Fibroblast of lung (primary cell): ENCODE measurements at regions not wholly inside any gene's neighbourhood (a gene's known extent, or its start where the extent isn't known, plus 50 kb on each side); places are given as distances from the start of the nearest gene placed in this dataset.
"Not testable (repeated sequence)": the region's sequence is repeated elsewhere in the genome, so short reads cannot be mapped to it uniquely, and the experiment has no call there.

Experiments used
- DNase-seq, 2 donors: peaks; one replicate each; pipeline versions ENCODE4 v3.0.0 to v3.0.0-alpha.2; 2010; ENCODE audit warnings: low read depth in 2 of 2
- H2AFZ ChIP-seq: 2 replicates; pipeline ENCODE4 v1.5.1; 2012; ENCODE audit warnings: low read length, control low read depth, inconsistent platforms
- H3K27ac ChIP-seq: 2 replicates; pipeline ENCODE4 v1.5.1; 2011; ENCODE audit warnings: low read length, control low read depth; ENCODE audit not compliant: insufficient read depth
- H3K27me3 ChIP-seq: 2 replicates; pipeline ENCODE4 v1.5.1; 2011; ENCODE audit warnings: mild to moderate bottlenecking, low read length; ENCODE audit not compliant: control insufficient read depth, insufficient read depth
- H3K36me3 ChIP-seq: 2 replicates; pipeline ENCODE4 v1.5.1; 2011; ENCODE audit warnings: low read length; ENCODE audit not compliant: control insufficient read depth, insufficient read depth
- H3K4me1 ChIP-seq: 2 replicates; pipeline ENCODE4 v1.5.1; 2011; ENCODE audit warnings: low read length; ENCODE audit not compliant: control insufficient read depth, insufficient read depth; ENCODE audit errors: extremely low read depth
- H3K4me2 ChIP-seq: 2 replicates; pipeline ENCODE4 v1.5.1; 2011; ENCODE audit warnings: low read length, control low read depth; ENCODE audit not compliant: insufficient read depth; ENCODE audit errors: extremely low read depth
- H3K4me3 ChIP-seq, 4 experiments: fragments of 200-600 bp in 1 of 4; sonication (generic) in 1 of 4; replicated peaks in 1 of 4; 2 replicates each; pipeline ENCODE4 v1.5.1; 2011 to 2016; ENCODE audit warnings: low read length in 4 of 4, low read depth in 3 of 4, mild to moderate bottlenecking in 3 of 4, control low read depth in 2 of 4, inconsistent platforms in 1 of 4, mixed read lengths in 1 of 4; ENCODE audit not compliant: insufficient read depth in 1 of 4; ENCODE audit errors: control extremely low read depth in 1 of 4
- H3K79me2 ChIP-seq: 2 replicates; pipeline ENCODE4 v1.5.1; 2012; ENCODE audit warnings: mild to moderate bottlenecking, low read length, inconsistent platforms; ENCODE audit not compliant: control insufficient read depth, insufficient read depth
- H3K9ac ChIP-seq: 2 replicates; pipeline ENCODE4 v1.5.1; 2011; ENCODE audit warnings: mild to moderate bottlenecking, low read length, control low read depth; ENCODE audit not compliant: insufficient read depth
- H3K9me3 ChIP-seq: 2 replicates; pipeline ENCODE4 v1.5.1; 2012; ENCODE audit warnings: low read depth, low read length; ENCODE audit not compliant: control insufficient read depth, insufficient read depth
- H4K20me1 ChIP-seq: 2 replicates; pipeline ENCODE4 v1.5.1; 2011; ENCODE audit warnings: low read length; ENCODE audit not compliant: control insufficient read depth, insufficient read depth; ENCODE audit errors: extremely low read depth
- EZH2 ChIP-seq: IDR thresholded peaks from 2 replicates; pipeline ENCODE4 v1.5.1; 2012; ENCODE audit warnings: low read length, control low read depth, mild to moderate bottlenecking; ENCODE audit errors: missing control alignments
- TF ChIP-seq, protein P1 (sequence below), 2 donors: IDR thresholded peaks in 1 of 2; conservative IDR thresholded peaks in 1 of 2; 1 replicate in 1 of 2; 2 replicates in 1 of 2; pipeline ENCODE4 v1.5.1; 2011 to 2012; ENCODE audit warnings: low read length in 2 of 2, control low read depth in 1 of 2, inconsistent platforms in 1 of 2, low read depth in 1 of 2, mild to moderate bottlenecking in 1 of 2

DNA sequence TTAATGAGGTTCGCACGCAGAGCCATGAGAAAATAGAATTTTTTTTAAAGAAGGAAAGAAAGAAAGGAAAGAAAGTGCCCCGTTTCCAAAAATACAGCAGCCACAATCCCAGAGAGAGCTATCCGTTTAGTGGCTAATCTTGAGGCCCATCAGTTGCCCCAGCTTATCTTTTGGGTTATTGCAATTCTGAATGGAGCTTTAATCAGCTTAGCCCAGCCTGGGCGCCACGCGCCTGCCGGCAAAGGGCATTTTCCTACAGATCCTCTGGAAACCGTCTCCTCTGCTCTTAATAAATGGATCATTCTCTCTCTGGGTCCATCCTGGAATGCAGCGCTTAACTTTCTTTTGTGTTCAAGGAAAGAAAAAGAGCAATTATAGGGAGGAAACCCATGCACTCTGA, 413.3 kb downstream of the MAFB start:
- TF ChIP-seq, protein P1, sequence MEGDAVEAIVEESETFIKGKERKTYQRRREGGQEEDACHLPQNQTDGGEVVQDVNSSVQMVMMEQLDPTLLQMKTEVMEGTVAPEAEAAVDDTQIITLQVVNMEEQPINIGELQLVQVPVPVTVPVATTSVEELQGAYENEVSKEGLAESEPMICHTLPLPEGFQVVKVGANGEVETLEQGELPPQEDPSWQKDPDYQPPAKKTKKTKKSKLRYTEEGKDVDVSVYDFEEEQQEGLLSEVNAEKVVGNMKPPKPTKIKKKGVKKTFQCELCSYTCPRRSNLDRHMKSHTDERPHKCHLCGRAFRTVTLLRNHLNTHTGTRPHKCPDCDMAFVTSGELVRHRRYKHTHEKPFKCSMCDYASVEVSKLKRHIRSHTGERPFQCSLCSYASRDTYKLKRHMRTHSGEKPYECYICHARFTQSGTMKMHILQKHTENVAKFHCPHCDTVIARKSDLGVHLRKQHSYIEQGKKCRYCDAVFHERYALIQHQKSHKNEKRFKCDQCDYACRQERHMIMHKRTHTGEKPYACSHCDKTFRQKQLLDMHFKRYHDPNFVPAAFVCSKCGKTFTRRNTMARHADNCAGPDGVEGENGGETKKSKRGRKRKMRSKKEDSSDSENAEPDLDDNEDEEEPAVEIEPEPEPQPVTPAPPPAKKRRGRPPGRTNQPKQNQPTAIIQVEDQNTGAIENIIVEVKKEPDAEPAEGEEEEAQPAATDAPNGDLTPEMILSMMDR (conservative IDR thresholded peaks at IDR 0.05 in 1 of 2, IDR thresholded peaks at IDR 0.05 in 1 of 2; ENCODE audit: low read depth in 1 of 2, low read length in 2 of 2) = no peak
- TF ChIP-seq EZH2 = no peak
- H4K20me1 ChIP-seq = no peaks in the 10 kb centered on the region

DNA sequence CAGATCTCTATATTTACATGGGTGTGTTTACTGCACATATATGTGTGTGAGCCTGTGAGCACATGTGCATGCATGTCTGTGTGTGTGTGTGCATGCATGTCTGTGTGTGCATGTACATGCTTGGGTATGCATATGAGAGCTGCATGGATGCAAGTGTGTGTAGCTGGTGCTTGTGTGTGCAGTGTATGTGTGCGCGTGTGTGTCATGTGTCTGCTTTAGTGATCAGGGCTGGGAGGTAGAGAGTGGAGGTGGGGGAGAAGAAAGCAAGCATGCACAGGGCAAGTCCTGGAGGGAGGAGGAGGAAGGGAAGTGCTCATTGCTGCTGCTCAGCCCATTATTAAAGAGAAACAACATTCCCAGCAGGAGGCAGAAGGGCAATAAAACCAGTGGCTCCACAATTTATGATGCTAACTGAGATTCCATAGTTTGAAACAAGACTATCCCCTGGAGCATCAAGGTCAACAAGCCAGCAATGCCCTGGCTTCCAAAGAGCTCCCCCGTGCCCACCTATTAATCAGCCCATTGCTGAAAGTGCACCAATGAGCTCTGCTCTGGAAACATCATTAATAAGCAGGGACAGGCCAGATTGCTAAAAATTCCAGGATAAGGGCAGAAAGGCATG, 414.0 kb downstream of the MAFB start:
- H3K4me2 ChIP-seq = no peak overlapping the region
- no peaks in the 10 kb centered on the region for H3K4me1 ChIP-seq
- H3K27ac ChIP-seq = no peak overlapping the region
- H2AFZ ChIP-seq = no peak overlapping the region
- no peaks in the 10 kb centered on the region for H4K20me1 ChIP-seq
- H3K27me3 ChIP-seq = no peaks in the 10 kb centered on the region
- TF ChIP-seq EZH2 = no peak
- TF ChIP-seq, protein P1 (conservative IDR thresholded peaks at IDR 0.05 in 1 of 2, IDR thresholded peaks at IDR 0.05 in 1 of 2; ENCODE audit: low read depth in 1 of 2, low read length in 2 of 2) = no peak
- no peaks in the 10 kb centered on the region for H3K9me3 ChIP-seq
- H3K79me2 ChIP-seq = no peaks in the 10 kb centered on the region
- no peak overlapping the region for H3K4me3 ChIP-seq
- no peaks in the 10 kb centered on the region for H3K36me3 ChIP-seq
- no peak overlapping the region for H3K9ac ChIP-seq
- no peak for DNase-seq

More for the DNA sequence above, 413.3 kb downstream of the MAFB start:
- Histone ChIP-seq H3K79me2 (no peaks in the 10 kb centered on the region), H3K4me1 (no peaks in the 10 kb centered on the region), H3K4me2 (no peak overlapping the region), H2AFZ (no peak overlapping the region), H3K9me3 (no peaks in the 10 kb centered on the region), H3K4me3 (no peak overlapping the region), H3K27me3 (no peaks in the 10 kb centered on the region), H3K9ac (no peak overlapping the region), H3K27ac (no peak overlapping the region), H3K36me3 (no peaks in the 10 kb centered on the region)
- DNase-seq = no peak

DNA sequence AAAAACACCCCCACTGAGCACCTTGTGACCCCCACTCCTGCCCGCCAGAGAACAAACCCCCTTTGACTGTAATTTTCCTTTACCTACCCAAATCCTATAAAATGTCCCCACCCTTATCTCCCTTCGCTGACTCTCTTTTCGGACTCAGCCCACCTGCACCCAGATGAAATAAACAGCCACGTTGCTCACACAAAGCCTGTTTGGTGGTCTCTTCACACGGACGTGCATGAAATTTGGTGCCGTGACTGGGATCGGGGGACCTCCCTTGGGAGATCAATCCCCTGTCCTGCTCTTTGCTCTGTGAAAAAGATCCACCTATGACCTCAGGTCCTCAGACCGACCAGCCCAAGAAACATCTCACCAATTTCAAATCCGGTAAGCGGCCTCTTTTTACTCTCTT, 419.8 kb downstream of the MAFB start:
- DNase-seq, H2AFZ ChIP-seq, H3K4me2 ChIP-seq, H3K4me3 ChIP-seq, H3K27me3 ChIP-seq, H4K20me1 ChIP-seq, H3K9me3 ChIP-seq, H3K9ac ChIP-seq, H3K36me3 ChIP-seq, H3K27ac ChIP-seq, H3K79me2 ChIP-seq, H3K4me1 ChIP-seq: not testable (repeated sequence)
